Testis (tissue), 2 donors: ENCODE measurements at regions not wholly inside any gene's neighbourhood (a gene's known extent, or its start where the extent isn't known, plus 50 kb on each side); places are given as distances from the start of the nearest gene placed in this dataset.

ENCODE experiments used
- DNase-seq: peaks from one replicate; pipeline ENCODE4 v3.0.0-alpha.2; 2019
- H3K27ac ChIP-seq, 2 donors: fragments of 200-600 bp; sonication (generic); one replicate each; pipeline ENCODE4 v1.5.1; 2019
- H3K27me3 ChIP-seq: fragments of 200-600 bp; sonication (generic); one replicate; pipeline ENCODE4 v1.5.1; 2019
- H3K36me3 ChIP-seq: fragments of 200-600 bp; sonication (generic); one replicate; pipeline ENCODE4 v1.5.1; 2017; ENCODE audit warnings: low read depth; ENCODE audit errors: missing control alignments
- H3K4me1 ChIP-seq: fragments of 200-600 bp; sonication (generic); one replicate; pipeline ENCODE4 v1.5.1; 2019
- H3K4me3 ChIP-seq, 2 donors: fragments of 200-600 bp; sonication (generic); one replicate each; pipeline ENCODE4 v1.5.1; 2017 to 2019
- H3K9me3 ChIP-seq: fragments of 200-600 bp; sonication (generic); one replicate; pipeline ENCODE4 v1.5.1; 2017
- POLR2A ChIP-seq: fragments of 450-650 bp; IDR thresholded peaks from one replicate; pipeline ENCODE4 v1.6.1; 2017; ENCODE audit warnings: antibody characterized with exemption, mild to moderate bottlenecking, moderate library complexity
- WGBS, 2 donors: methylation state at CpG; one replicate each; pipeline ENCODE4 v1.1.5; 2018; 5-methylcytosine and 5-hydroxymethylcytosine counted together
- intact Hi-C: fragments of 100-400 bp; cut with DNase I; formaldehyde crosslinking; loops from one replicate; pipeline ENCODE4 v1.15.1; 2023; ENCODE audit warnings: low total_unique reads
- TF ChIP-seq, protein P1 (sequence below), 3 experiments: fragments of 450-650 bp in 2 of 3; fragments of 200-600 bp in 1 of 3; sonication (generic) in 1 of 3; IDR thresholded peaks; one replicate each; pipeline ENCODE4 v1.5.1; 2016 to 2019; ENCODE audit warnings: antibody characterized with exemption in 3 of 3, mild to moderate bottlenecking in 2 of 3, moderate library complexity in 1 of 3

DNA sequence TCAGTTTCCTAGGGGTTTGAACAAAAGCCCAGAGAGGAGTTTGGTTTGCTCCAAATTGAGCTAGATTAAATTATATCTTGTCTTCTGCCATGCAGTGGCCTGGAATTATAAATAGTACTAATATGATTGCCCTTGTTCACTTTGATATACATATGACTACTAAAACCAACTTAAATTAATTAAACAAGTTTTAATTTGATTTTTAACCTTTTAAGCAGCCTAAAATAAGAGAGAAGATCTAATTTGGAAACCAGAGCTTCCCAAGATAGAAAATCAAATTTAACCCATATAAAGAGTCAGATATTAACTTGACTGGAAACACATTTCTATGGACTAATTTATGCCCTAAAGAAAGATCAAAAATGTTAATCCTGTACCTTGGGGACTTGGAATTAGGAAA is 444.5 kb upstream of the SLC8A1 start:
- Histone ChIP-seq H3K9me3 (no peaks in the 10 kb centered on the region), H3K27ac (no peak overlapping the region), H3K27me3 (no peaks in the 10 kb centered on the region), H3K4me1 (no peaks in the 10 kb centered on the region), H3K36me3 (no peaks in the 10 kb centered on the region), H3K4me3 (no peak overlapping the region)
- DNase-seq, result no peak
- TF ChIP-seq POLR2A, result no peak
- TF ChIP-seq, protein P1, sequence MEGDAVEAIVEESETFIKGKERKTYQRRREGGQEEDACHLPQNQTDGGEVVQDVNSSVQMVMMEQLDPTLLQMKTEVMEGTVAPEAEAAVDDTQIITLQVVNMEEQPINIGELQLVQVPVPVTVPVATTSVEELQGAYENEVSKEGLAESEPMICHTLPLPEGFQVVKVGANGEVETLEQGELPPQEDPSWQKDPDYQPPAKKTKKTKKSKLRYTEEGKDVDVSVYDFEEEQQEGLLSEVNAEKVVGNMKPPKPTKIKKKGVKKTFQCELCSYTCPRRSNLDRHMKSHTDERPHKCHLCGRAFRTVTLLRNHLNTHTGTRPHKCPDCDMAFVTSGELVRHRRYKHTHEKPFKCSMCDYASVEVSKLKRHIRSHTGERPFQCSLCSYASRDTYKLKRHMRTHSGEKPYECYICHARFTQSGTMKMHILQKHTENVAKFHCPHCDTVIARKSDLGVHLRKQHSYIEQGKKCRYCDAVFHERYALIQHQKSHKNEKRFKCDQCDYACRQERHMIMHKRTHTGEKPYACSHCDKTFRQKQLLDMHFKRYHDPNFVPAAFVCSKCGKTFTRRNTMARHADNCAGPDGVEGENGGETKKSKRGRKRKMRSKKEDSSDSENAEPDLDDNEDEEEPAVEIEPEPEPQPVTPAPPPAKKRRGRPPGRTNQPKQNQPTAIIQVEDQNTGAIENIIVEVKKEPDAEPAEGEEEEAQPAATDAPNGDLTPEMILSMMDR (IDR thresholded peaks at IDR 0.05), result no peak
- intact Hi-C loops, result no loop called here

DNA sequence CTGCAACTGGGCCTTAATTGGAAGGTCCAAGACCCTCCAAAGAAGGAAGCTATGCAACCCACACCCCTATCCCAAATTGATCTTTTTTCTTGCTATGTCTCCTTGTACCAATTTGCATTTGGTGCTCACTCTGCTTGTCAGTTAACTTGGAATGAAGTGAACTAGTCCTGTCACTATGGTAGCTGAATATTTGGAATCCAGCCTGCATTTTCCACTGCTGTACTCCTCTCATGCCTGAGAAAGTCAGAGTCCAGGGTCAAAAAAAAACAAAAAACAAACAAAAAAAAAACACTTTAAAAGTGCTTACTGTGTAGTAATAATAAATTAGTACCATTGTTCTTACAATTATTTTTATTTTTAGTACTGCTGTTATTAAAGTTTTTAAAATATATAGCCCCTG is 462.8 kb upstream of the SLC8A1 start:
- no peaks in the 10 kb centered on the region for H3K36me3 ChIP-seq
- intact Hi-C loops, result no loop called here
- no peak overlapping the region for H3K27ac ChIP-seq
- TF ChIP-seq, protein P1 (IDR thresholded peaks at IDR 0.05), result no peak
- TF ChIP-seq POLR2A, result no peak
- no peaks in the 10 kb centered on the region for H3K27me3 ChIP-seq
- no peaks in the 10 kb centered on the region for H3K4me1 ChIP-seq
- H3K9me3 ChIP-seq, result no peaks in the 10 kb centered on the region
- DNase-seq, result no peak
- H3K4me3 ChIP-seq, result no peak overlapping the region

DNA sequence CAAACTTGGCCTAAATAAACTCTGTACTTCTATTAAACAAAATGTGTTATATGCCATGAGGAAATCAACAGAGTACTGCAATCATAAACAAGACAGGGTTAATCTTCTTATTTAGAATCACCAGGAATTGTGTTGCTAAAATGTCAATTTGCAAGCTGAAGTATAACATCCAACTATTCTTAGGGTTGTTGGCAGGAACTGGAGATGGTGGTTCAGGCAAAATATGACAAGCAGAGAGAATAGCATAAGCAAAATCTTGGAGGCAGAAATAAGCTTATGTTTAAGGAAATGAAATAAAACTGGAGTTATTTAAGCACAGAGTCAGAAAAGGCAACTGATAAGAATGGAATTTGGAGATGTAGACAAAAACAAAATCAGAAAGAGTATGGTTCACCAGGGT is 463.8 kb upstream of the SLC8A1 start:
- Histone ChIP-seq H3K27ac (no peak overlapping the region), H3K9me3 (no peaks in the 10 kb centered on the region), H3K4me1 (no peaks in the 10 kb centered on the region), H3K4me3 (no peak overlapping the region), H3K36me3 (no peaks in the 10 kb centered on the region), H3K27me3 (no peaks in the 10 kb centered on the region)
- intact Hi-C loops, result no loop called here
- TF ChIP-seq, protein P1 (IDR thresholded peaks at IDR 0.05), result no peak
- TF ChIP-seq POLR2A, result no peak
- DNase-seq, result no peak

DNA sequence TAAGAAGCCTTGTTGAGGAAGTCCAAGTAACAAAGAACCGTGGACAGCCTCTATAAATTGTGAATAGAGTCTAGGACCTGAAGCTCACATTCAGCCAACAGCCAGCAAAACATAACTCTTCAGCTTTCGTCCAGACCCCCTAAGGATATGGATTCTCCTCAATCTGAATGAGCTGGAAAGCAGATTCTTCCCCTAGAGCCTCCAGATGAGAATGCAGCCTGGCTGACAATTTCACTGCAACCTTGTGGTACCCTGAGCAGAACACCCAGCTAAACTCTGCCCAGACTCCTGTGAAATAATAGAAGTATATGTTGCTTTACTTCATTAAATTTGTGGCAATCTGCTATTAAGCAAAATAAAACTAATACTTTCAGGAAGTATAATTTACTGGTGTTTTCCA is 483.5 kb upstream of the SLC8A1 start:
- Histone ChIP-seq H3K4me3 (no peak overlapping the region), H3K4me1 (no peaks in the 10 kb centered on the region), H3K27me3 (no peaks in the 10 kb centered on the region), H3K27ac (no peak overlapping the region), H3K9me3 (no peaks in the 10 kb centered on the region), H3K36me3 (no peaks in the 10 kb centered on the region)
- TF ChIP-seq POLR2A, result no peak
- TF ChIP-seq, protein P1 (IDR thresholded peaks at IDR 0.05), result no peak
- intact Hi-C loops, result no loop called here
- 85 to 97% methylated on average over 2 of the region's 2 CpGs for WGBS, 2 donors
- no peak for DNase-seq

DNA sequence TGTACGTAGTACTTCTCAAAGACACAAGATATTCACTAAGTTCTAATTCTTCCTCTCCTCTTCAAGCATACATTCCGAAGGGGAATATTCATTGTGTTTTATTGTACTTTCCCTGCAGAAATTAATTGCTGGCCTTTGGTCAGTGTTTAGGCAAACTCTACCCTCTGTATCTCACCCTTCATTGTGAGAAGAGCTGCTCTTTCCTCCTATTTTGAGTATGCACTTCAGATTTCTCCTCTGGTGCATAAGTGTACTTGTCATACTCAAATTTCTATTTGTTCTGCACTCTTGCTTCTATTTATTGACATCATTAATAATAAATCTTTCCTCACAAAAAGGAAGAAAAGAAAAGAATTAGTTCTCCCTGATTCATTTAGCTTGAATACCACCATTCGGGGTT is 485.4 kb upstream of the SLC8A1 start:
- Histone ChIP-seq H3K9me3 (no peaks in the 10 kb centered on the region), H3K36me3 (no peaks in the 10 kb centered on the region), H3K4me3 (no peak overlapping the region), H3K4me1 (no peaks in the 10 kb centered on the region), H3K27me3 (no peaks in the 10 kb centered on the region), H3K27ac (no peak overlapping the region)
- WGBS, 2 donors, result 80 to 95% methylated on average over 3 of the region's 3 CpGs
- no peak for DNase-seq
- intact Hi-C loops, result no loop called here
- TF ChIP-seq, protein P1 (IDR thresholded peaks at IDR 0.05), result no peak
